SK-N-SH treated with all-trans-retinoic acid at 6 μM for 48 hours (cell line): ENCODE measurements at regions not wholly inside any gene's neighbourhood (a gene's known extent, or its start where the extent isn't known, plus 50 kb on each side); places are given as distances from the start of the nearest gene placed in this dataset.

Experiments used
- ARNTL ChIP-seq: fragments of 450-650 bp; formaldehyde crosslinking; IDR thresholded peaks from 2 replicates; pipeline ENCODE4 v1.5.0; 2020; ENCODE audit warnings: low read depth, mild to moderate bottlenecking, moderate library complexity, borderline replicate concordance
- BACH2 ChIP-seq: fragments of 250-450 bp; sonication (Bioruptor Pico); IDR thresholded peaks from 2 replicates; pipeline ENCODE4 v1.9.0; 2021; ENCODE audit warnings: mild to moderate bottlenecking, borderline replicate concordance
- CSDC2 ChIP-seq: fragments of 250-450 bp; sonication (Bioruptor Pico); IDR thresholded peaks from 2 replicates; pipeline ENCODE4 v1.5.0; 2020; ENCODE audit warnings: mild to moderate bottlenecking, moderate library complexity
- ESRRG ChIP-seq: fragments of 250-450 bp; sonication (Bioruptor Pico); IDR thresholded peaks from 2 replicates; pipeline ENCODE4 v1.6.1; 2021; ENCODE audit warnings: mild to moderate bottlenecking
- ISL1 ChIP-seq: fragments of 250-450 bp; sonication (Bioruptor Pico); IDR thresholded peaks from 2 replicates; pipeline ENCODE4 v2.1.2; 2022; ENCODE audit warnings: mild to moderate bottlenecking, moderate library complexity
- OSR1 ChIP-seq: fragments of 250-450 bp; sonication (Bioruptor Pico); IDR thresholded peaks from 2 replicates; pipeline ENCODE4 v1.8.0; 2022; ENCODE audit warnings: moderate library complexity, mild to moderate bottlenecking, inconsistent platforms
- PATZ1 ChIP-seq: fragments of 250-450 bp; sonication (Bioruptor Pico); IDR thresholded peaks from 2 replicates; pipeline ENCODE4 v1.8.0; 2020; ENCODE audit warnings: mild to moderate bottlenecking, moderate library complexity, borderline replicate concordance
- RARB ChIP-seq: fragments of 250-450 bp; sonication (Bioruptor Pico); IDR thresholded peaks from 2 replicates; pipeline ENCODE4 v1.8.0; 2021; ENCODE audit warnings: mild to moderate bottlenecking, moderate library complexity
- TSHZ2 ChIP-seq: fragments of 250-450 bp; sonication (Bioruptor Pico); IDR thresholded peaks from 2 replicates; pipeline ENCODE4 v1.5.0; 2020; ENCODE audit warnings: mild to moderate bottlenecking, moderate library complexity
- ZC3H10 ChIP-seq: fragments of 250-450 bp; sonication (Bioruptor Pico); IDR thresholded peaks from 2 replicates; pipeline ENCODE4 v1.5.1; 2021; ENCODE audit warnings: mild to moderate bottlenecking, moderate library complexity
- ZFP3 ChIP-seq: fragments of 250-450 bp; sonication (Bioruptor Pico); IDR thresholded peaks from 2 replicates; pipeline ENCODE4 v1.5.0; 2020; ENCODE audit warnings: mild to moderate bottlenecking, moderate library complexity
- ZFP30 ChIP-seq: fragments of 450-650 bp; formaldehyde crosslinking; IDR thresholded peaks from 2 replicates; pipeline ENCODE4 v1.5.0; 2022; ENCODE audit warnings: mild to moderate bottlenecking, moderate library complexity
- ZNF565 ChIP-seq: fragments of 450-650 bp; formaldehyde crosslinking; conservative IDR thresholded peaks from 2 replicates; pipeline ENCODE4 v1.5.0; 2020; ENCODE audit warnings: low read depth, mild to moderate bottlenecking, moderate library complexity
- TF ChIP-seq, protein P1 (sequence below): fragments of 250-450 bp; sonication (Bioruptor Pico); IDR thresholded peaks from 2 replicates; pipeline ENCODE4 v1.8.0; 2021; ENCODE audit warnings: low read depth, mild to moderate bottlenecking, moderate library complexity, borderline replicate concordance

DNA sequence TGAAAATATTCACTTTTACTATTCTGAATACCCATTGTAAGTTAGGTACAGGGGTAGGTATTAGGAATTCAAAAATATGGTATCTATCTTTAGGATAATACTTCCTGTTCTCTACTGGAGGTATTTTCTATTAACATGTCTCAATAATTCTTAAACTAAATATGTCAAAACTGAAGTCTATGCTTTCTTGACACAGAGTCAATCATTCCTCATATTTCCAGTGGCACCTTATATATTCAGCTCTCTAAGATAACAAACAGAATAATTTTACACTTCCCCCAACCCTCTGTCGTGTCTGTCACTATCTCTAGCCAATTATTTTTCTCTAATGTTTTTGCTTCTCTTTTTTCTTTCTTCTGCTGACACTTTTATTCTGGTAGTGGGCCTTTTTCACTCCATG, 138.9 kb downstream of the TMEM26 start:
- TF ChIP-seq ISL1 (no peak), RARB (CRISPR knock-in tag) (no peak), ARNTL (CRISPR knock-in tag) (no peak), CSDC2 (no peak), ZNF565 (no peak), PATZ1 (CRISPR knock-in tag) (no peak), BACH2 (CRISPR knock-in tag) (no peak), ZC3H10 (CRISPR knock-in tag) (no peak), ZFP30 (no peak), ESRRG (CRISPR knock-in tag) (no peak), TSHZ2 (no peak), ZFP3 (no peak), OSR1 (CRISPR knock-in tag) (no peak)
- TF ChIP-seq, protein P1, sequence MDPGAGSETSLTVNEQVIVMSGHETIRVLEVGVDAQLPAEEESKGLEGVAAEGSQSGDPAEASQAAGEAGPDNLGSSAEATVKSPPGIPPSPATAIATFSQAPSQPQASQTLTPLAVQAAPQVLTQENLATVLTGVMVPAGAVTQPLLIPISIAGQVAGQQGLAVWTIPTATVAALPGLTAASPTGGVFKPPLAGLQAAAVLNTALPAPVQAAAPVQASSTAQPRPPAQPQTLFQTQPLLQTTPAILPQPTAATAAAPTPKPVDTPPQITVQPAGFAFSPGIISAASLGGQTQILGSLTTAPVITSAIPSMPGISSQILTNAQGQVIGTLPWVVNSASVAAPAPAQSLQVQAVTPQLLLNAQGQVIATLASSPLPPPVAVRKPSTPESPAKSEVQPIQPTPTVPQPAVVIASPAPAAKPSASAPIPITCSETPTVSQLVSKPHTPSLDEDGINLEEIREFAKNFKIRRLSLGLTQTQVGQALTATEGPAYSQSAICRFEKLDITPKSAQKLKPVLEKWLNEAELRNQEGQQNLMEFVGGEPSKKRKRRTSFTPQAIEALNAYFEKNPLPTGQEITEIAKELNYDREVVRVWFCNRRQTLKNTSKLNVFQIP (CRISPR knock-in tag), result no peak
